ENCODE measurements at regions not wholly inside any gene's neighbourhood (a gene's known extent, or its start where the extent isn't known, plus 50 kb on each side); places are given as distances from the start of the nearest gene placed in this dataset.

DNA sequence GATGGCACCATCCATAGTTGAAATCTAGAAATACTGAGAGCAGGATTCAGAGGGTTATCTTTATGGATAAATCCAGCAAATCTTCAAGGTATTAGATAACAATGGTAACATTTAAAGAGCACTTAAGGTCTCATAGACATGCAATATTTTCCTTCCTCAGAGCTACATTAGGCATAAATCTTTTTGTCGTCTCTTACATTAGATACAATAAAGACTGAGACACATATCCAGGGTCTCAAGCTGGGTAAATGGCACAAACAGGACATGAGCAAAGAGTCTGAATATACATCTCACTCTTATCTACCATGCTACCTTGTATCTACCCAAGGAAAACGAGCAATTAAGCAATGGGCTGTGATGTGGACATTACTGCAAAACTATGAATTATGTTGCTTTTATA, 927.3 kb upstream of the EPHA6 start:
- intact Hi-C loops (cut with DNase I; ENCODE audit: low total_unique reads), result no loop called here
- H3K4me1 ChIP-seq, result no peaks in the 10 kb centered on the region
- no peaks in the 10 kb centered on the region for H3K27me3 ChIP-seq
- H3K9me3 ChIP-seq, result no peaks in the 10 kb centered on the region
- H3K36me3 ChIP-seq, result no peaks in the 10 kb centered on the region
- no peak overlapping the region for H3K27ac ChIP-seq
- no peak for DNase-seq
- H3K4me3 ChIP-seq, result no peak overlapping the region
- TF ChIP-seq, protein P1, sequence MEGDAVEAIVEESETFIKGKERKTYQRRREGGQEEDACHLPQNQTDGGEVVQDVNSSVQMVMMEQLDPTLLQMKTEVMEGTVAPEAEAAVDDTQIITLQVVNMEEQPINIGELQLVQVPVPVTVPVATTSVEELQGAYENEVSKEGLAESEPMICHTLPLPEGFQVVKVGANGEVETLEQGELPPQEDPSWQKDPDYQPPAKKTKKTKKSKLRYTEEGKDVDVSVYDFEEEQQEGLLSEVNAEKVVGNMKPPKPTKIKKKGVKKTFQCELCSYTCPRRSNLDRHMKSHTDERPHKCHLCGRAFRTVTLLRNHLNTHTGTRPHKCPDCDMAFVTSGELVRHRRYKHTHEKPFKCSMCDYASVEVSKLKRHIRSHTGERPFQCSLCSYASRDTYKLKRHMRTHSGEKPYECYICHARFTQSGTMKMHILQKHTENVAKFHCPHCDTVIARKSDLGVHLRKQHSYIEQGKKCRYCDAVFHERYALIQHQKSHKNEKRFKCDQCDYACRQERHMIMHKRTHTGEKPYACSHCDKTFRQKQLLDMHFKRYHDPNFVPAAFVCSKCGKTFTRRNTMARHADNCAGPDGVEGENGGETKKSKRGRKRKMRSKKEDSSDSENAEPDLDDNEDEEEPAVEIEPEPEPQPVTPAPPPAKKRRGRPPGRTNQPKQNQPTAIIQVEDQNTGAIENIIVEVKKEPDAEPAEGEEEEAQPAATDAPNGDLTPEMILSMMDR (IDR thresholded peaks at IDR 0.05), result no peak

DNA sequence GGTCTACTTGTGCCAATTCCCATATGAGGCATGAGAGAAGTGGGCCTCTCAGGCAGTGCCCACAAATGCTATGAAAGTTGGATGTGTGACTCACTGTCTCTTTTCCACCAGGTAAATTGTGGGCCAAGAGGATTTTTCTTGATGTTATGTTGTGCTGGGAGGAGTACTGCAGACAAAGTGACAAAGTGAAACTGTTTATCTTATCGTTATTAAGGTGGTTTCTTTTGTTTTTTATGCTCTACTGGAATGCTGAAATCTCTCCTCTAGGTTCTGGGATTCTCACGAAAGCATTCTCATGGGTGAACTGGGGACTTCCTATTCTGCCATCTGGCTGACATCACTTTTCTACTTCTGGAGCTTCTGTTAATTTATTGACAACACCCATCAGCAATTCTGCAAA, 919.6 kb upstream of the EPHA6 start:
- DNase-seq, result no peak
- no peak for TF ChIP-seq POLR2A (IDR thresholded peaks at IDR 0.05)
- TF ChIP-seq, protein P1 (IDR thresholded peaks at IDR 0.05), result no peak

DNA sequence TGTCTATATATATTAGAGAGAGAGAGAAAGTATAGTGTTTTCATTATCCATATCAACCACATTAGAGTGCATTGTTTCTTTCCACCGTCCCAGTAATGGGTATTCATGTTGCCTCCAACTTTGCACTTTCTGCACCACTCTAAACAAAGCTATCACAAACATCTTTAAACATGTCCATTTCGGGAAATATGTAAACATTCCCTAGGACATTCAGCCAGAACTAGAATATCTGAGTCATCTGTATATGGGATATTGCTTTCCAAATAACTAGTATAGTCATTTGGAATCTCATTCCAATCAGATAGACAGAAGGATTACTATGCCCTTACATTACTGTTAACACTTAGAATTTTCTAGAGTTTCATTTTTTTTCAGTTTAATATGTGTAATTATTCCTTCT, 914.9 kb upstream of the EPHA6 start:
- Histone ChIP-seq H3K27ac (no peak overlapping the region), H3K4me3 (no peak overlapping the region), H3K27me3 (no peaks in the 10 kb centered on the region), H3K36me3 (no peaks in the 10 kb centered on the region), H3K9me3 (no peaks in the 10 kb centered on the region), H3K4me1 (no peaks in the 10 kb centered on the region)
- intact Hi-C loops (cut with DNase I; ENCODE audit: low total_unique reads), result no loop called here
- TF ChIP-seq, protein P1 (IDR thresholded peaks at IDR 0.05), result no peak
- no peak for TF ChIP-seq POLR2A (IDR thresholded peaks at IDR 0.05)
- DNase-seq, result no peak

More for the DNA sequence above, 919.6 kb upstream of the EPHA6 start:
- Histone ChIP-seq H3K4me3 (no peak overlapping the region), H3K27me3 (no peaks in the 10 kb centered on the region), H3K27ac (no peak overlapping the region), H3K36me3 (no peaks in the 10 kb centered on the region), H3K4me1 (no peaks in the 10 kb centered on the region), H3K9me3 (no peaks in the 10 kb centered on the region)
- intact Hi-C loops (cut with DNase I; ENCODE audit: low total_unique reads), result no loop called here

DNA sequence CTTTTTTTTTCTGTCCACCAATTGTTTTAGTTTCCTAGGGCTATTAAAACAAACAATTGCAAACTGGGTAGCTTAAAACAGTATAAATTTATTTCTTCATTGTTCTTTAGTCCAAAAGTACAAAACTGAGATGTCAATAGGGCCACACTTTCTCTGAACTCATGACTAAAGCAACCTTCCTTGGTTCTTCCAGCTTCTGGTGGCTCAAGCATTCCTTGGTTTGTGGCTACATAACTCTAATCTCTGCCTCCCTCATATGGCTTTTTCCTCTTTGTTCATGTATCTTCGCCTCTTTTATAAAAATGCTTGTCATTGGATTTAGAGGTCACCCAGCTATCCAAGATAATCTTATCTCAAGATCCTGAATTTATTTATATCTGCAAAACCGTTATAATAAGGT, 914.5 kb upstream of the EPHA6 start:
- Histone ChIP-seq H3K4me3 (no peak overlapping the region), H3K36me3 (no peaks in the 10 kb centered on the region), H3K27ac (no peak overlapping the region), H3K27me3 (no peaks in the 10 kb centered on the region), H3K4me1 (no peaks in the 10 kb centered on the region), H3K9me3 (no peaks in the 10 kb centered on the region)
- TF ChIP-seq, protein P1 (IDR thresholded peaks at IDR 0.05), result no peak
- no peak for TF ChIP-seq POLR2A (IDR thresholded peaks at IDR 0.05)
- intact Hi-C loops (cut with DNase I; ENCODE audit: low total_unique reads), result no loop called here
- no peak for DNase-seq

DNA sequence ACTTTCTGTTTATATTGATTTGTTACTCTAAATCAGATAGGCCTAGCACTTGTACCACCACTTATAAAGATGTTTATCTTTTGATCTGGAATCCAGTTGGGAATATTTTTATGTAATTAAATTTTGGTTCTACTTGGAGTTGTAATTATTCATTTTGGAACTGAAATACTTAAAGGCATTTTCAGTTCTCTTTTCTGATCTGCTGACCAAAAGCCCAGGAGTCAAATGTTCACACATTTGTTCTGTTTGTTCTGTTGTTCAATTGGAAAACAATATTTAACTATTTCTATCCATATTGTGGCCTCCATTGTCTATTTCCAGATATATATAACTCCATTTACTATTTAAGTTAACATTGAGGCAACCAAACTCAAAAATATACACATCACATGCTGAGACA, 912.4 kb upstream of the EPHA6 start:
- H3K4me3 ChIP-seq, result no peak overlapping the region
- intact Hi-C loops (cut with DNase I; ENCODE audit: low total_unique reads), result no loop called here
- TF ChIP-seq, protein P1 (IDR thresholded peaks at IDR 0.05), result no peak
- no peak for TF ChIP-seq POLR2A (IDR thresholded peaks at IDR 0.05)

More for the DNA sequence above, 912.4 kb upstream of the EPHA6 start:
- Histone ChIP-seq H3K27ac (no peak overlapping the region), H3K36me3 (no peaks in the 10 kb centered on the region), H3K9me3 (no peaks in the 10 kb centered on the region), H3K27me3 (no peaks in the 10 kb centered on the region), H3K4me1 (no peaks in the 10 kb centered on the region)
- no peak for DNase-seq
